KBM-7 (cell line): ENCODE measurements at regions not wholly inside any gene's neighbourhood (a gene's known extent, or its start where the extent isn't known, plus 50 kb on each side); places are given as distances from the start of the nearest gene placed in this dataset.

Source experiments
- DNase-seq: peaks from one replicate; pipeline ENCODE4 v3.0.0-alpha.2; 2015
- in situ Hi-C: fragments of 300-500 bp; cut with MboI; formaldehyde crosslinking; loops from 2 replicates; pipeline ENCODE4 v1.14.3; 2020; ENCODE audit warnings: low sequenced_read_pairs, low pct_unique_long_range_greater_than_20kb, mixed read lengths

DNA sequence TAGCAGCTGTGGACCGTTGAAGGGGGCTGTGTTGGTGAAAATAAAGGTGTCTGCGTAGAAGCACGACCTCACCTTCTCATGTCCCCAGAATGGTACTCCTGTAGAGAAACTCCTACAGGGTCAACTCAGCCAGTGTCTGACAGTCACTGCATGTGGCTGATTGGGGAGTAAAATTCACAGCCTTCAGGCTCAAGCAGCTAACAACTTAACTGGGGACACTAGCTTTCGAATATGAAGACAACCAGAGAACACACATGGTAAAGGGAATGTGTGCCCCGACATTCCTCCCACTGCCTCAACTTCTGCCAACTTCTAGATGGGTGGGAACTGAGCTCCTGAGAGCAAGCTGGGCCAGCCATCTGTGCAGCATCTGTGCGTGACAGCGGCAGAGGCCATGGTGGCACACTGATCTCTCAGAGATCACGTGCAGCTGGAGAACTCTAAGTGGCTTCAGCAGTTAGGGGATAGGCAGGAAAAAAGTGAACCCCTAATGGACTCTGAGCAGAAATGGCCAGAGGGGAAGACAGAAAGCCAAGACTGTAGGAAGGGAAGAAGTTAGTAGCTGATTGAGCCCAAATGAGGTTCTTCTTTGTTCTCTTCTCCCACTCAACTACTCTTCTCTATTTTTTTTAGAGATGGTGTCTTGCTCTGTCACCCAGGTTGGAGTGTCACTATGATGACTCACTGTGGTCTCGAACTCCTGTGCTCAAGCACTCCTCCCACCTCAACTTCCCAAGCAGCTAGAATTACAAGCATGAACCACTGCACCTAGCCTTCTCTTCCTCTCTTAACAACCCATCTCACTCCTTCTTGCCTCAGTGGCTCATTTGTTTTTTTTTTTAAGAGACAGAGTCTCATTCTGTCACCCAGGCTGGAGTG, 280.8 kb downstream of the ZEB1 start:
- in situ Hi-C loops, result no loop called here
- DNase-seq, result peak; percentile 51

- no peak for DNase-seq
- in situ Hi-C loops, result no loop called here
These were observed 277.7 kb downstream of the ZEB1 start for GRCh38 chr10:31596765-31597164.

- in situ Hi-C loops, result no loop called here
- DNase-seq, result no peak
These were observed 277.0 kb downstream of the ZEB1 start for GRCh38 chr10:31595992-31596391.

DNA sequence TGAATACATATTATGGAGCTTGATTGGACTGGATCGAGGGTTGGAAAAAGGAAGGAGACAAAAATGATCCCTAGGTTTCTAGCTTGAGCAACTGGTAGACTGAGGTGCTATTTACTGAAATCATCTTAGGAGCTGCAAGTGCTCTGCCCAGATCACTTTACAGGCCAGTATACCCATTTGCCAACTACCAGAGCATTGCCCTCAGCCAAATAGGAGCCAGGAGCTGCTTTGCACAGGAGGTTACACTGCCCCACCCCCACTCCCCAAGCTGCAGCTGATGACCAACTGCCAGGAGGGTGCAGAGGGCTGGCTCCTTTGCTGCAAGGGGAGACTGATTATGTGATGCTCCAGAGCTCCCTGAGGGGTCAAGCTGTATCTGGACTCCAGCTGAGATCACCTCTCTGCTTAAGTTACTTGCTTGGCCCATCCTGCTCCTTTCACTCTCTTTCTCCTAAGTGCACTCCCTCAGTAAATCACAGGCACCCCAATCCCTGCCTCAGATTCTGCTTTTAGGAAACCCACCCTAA, 275.4 kb downstream of the ZEB1 start:
- in situ Hi-C loops, result no loop called here
- DNase-seq, result no peak

GRCh38 chr10:31593124-31593523, 274.1 kb downstream of the ZEB1 start:
- DNase-seq, result no peak
- in situ Hi-C loops, result no loop called here

DNA sequence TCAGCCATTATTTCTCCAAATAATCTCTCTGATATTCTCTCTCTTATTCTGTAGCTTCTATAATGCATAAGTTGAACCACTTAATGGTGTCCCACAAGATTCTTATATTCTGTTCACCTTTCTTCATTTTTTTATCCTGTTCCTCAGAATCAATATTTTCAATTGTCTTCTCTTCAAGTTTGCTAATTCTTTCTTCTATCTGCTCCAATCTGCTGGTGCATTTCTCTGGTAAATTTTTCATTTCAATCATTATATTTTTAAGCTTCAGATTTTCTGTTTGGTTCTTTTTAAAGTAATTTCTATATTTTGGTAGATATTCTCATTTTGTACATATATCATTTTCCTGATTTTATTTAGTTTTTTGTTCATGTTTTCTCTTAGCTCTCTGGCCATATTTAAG, 272.6 kb downstream of the ZEB1 start:
- no peak for DNase-seq
- in situ Hi-C loops, result no loop called here

GRCh38 chr10:31590023-31590800, 271.2 kb downstream of the ZEB1 start:
- in situ Hi-C loops, result no loop called here

GRCh38 chr10:31587691-31588090, 268.7 kb downstream of the ZEB1 start:
- DNase-seq, result no peak
- in situ Hi-C loops, result no loop called here

More at GRCh38 chr10:31590023-31590800, 271.2 kb downstream of the ZEB1 start:
- DNase-seq, result peak; percentile 24

- in situ Hi-C loops, result no loop called here
- DNase-seq, result peak; percentile 45
These were observed 268.0 kb downstream of the ZEB1 start for GRCh38 chr10:31586723-31587638.

DNA sequence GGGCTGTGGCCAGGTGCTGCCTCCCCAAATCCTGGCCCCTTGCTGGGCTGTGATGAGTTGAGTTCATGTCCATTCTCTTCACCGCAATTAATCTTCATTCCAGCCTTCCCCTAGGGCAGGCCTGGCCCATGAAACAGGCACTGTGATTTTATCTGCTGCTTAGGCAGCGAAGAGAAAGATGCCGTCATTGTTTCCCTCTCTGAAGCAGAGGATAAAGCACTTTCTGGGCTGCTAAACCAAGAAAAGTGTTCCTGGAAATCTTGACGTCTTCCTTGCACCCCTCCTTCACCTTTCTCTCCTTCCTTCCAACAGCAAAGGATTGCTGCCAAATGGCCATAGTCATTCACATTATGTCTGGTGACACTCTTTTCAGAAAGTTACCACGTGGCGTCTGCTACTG, 265.9 kb downstream of the ZEB1 start:
- in situ Hi-C loops, result no loop called here

DNA sequence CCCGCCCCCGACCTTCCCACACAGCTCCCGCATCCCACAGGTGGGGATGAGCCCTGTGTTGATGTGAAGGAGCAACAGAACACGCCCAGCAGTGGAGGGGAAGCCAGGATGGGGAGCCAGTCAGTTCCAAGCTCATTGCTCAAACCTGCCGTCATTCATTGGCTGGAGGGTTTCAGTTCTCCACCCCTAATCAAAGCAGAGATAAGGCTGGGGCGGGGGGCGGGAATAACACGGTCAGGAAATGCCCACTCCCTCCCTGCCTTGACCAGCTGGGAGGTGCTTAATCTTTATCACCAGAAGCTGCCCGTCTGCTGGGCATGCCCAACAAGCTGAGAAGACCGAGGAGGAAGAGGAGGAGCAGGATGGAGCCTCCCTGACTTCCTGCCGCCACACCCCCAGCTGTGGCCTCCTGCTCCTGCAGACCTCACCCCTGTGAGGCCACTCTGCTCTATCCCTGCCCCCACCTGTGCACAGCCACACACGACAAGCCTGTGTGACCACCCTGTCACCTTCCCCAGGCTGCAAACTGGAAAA, 265.1 kb downstream of the ZEB1 start:
- in situ Hi-C loops, result no loop called here
- peak; percentile 60 for DNase-seq

More for the DNA sequence above, 265.9 kb downstream of the ZEB1 start:
- DNase-seq, result no peak

DNA sequence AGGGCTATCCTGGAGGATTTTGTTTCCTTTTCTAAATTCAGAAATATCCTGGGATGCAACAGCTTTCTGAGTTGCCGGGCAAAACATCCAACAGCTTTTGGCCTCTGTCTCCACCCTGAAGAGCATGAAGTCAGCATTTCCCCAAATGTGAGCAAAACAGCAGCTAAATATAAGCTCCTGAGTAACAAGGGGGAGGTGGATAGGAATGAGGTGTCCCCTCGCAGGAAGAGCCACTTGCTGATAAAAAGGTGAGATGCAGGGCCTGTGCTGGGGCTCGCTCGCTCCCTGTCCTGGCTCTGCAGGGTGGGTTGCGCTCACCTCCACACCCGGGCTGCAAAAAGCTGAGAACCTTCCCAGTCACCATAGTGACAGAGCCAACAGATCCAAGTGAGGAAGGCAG, 264.3 kb downstream of the ZEB1 start:
- in situ Hi-C loops, result no loop called here
- DNase-seq, result no peak

DNA sequence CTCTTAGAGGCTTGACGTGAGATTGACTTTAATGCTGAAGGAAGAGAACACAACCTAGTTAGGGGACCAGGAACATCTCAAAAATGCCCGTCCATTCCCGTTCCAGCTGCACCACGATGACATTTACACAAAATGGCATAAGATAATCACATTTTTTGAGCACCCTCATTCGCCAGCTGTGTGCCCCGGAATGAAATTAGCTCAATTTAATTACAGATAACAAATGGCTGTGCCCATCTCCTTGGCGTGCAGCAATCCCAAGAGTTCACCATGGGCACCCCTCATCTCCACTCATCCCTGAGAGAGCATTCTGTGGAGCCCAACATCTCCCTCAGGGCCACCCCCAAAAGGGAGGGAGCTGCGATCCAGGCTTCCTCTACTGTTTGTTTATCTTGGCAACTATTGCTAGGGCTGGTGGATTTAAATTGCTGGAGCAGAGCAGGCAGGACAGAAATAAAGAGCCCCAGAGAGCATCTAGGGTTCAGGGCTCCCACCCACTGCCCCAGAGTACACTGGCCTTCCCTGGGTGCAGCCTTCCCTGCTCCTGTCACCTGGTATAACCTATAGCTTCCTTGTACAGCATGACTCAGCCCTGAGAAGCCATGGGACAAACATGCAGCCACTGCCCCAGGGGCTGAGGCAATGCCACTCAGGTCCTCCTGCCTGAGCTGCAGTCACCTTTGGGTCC, 263.5 kb downstream of the ZEB1 start:
- DNase-seq, result peak; percentile 45
- in situ Hi-C loops, result no loop called here

GRCh38 chr10:31581741-31582323, 262.8 kb downstream of the ZEB1 start:
- in situ Hi-C loops, result no loop called here
- DNase-seq, result peak; percentile 76

DNA sequence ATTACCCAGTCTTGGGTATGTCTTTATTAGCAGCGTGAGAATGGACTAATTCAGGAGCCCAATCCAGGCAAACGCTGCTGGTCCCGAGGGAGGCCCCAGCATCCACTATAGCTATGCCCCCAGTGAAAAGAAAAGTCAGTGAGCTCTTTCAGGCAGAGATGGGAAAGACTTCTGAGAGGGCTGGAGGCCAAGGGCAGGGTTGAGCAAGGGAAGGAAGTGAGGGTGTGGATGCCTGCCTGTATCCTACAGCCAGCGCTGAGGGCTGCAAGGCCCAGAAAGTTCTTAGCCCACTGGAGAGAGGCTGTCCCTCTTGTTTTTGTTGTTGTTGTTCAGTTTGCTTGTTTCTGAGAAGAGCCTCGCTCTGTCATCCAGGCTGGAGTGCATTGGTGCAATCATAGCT, 261.6 kb downstream of the ZEB1 start:
- DNase-seq, result no peak
- in situ Hi-C loops, result no loop called here
